Spleen (tissue), 7 donors: ENCODE measurements at regions not wholly inside any gene's neighbourhood (a gene's known extent, or its start where the extent isn't known, plus 50 kb on each side); places are given as distances from the start of the nearest gene placed in this dataset.

Experiments
- CTCF ChIP-seq, 11 experiments: fragments of 200-600 bp in 7 of 11; fragments of 450-650 bp in 4 of 11; sonication (generic) in 4 of 11; IDR thresholded peaks in 8 of 11; conservative IDR thresholded peaks in 3 of 11; 1 replicate in 7 of 11; 2 replicates in 4 of 11; pipeline versions ENCODE4 v1.4.0 to v1.8.0; 2016 to 2021; ENCODE audit warnings: antibody characterized with exemption in 11 of 11, inconsistent platforms in 4 of 11, mild to moderate bottlenecking in 1 of 11
- POLR2A ChIP-seq, 3 donors: fragments of 450-650 bp; IDR thresholded peaks; one replicate each; pipeline ENCODE4 v1.5.1; 2017; ENCODE audit warnings: antibody characterized with exemption in 3 of 3, mild to moderate bottlenecking in 1 of 3
- POLR2AphosphoS5 ChIP-seq, 3 donors: sonication (generic); formaldehyde crosslinking; IDR thresholded peaks; one replicate each; pipeline ENCODE4 v1.5.1; 2017; ENCODE audit warnings: antibody characterized with exemption in 3 of 3
- donor health status: DM: no; HTN: no; CAD: no; lungs with moderate emphysema.
- donor health status: DM: no; HTN: no; CAD: no.
- donor health status: DM: no; HTN: no; CAD: no.

- TF ChIP-seq POLR2A (IDR thresholded peaks at IDR 0.05) (no peak), CTCF (IDR thresholded peaks at IDR 0.05 in 8 of 11, conservative IDR thresholded peaks at IDR 0.05 in 3 of 11) (no peak), POLR2AphosphoS5 (IDR thresholded peaks at IDR 0.05) (no peak)
Observed at GRCh38 chr15:25613134-25613533, 174.3 kb upstream of the UBE3A start.
